OCI-LY3 (cell line): ENCODE measurements at regions not wholly inside any gene's neighbourhood (a gene's known extent, or its start where the extent isn't known, plus 50 kb on each side); places are given as distances from the start of the nearest gene placed in this dataset.

Source experiments
- H2AFZ ChIP-seq: fragments of 200-600, 300-600 bp; shearing (Covaris generic); 2 replicates; pipeline ENCODE4 v1.6.0; 2014; ENCODE audit warnings: antibody characterized with exemption, low read depth, low read length
- H3K27ac ChIP-seq: fragments of 200-600, 300-600 bp; sonication (generic); 2 replicates; pipeline ENCODE4 v1.5.1; 2014; ENCODE audit warnings: mild to moderate bottlenecking, low read length, moderate library complexity, mixed read lengths
- H3K27me3 ChIP-seq: fragments of 200-600, 300-600 bp; sonication (generic); 2 replicates; pipeline ENCODE4 v1.6.1; 2014; ENCODE audit warnings: low read depth, low read length, mixed read lengths
- H3K36me3 ChIP-seq: fragments of 200-600, 300-600 bp; sonication (generic); replicated peaks from 2 replicates; pipeline ENCODE3; 2014; ENCODE audit warnings: low read depth, low read length, mixed read lengths
- H3K4me1 ChIP-seq: fragments of 300-600, 200-600 bp; sonication (generic); 2 replicates; pipeline ENCODE4 v1.6.1; 2014; ENCODE audit warnings: low read length, mixed read lengths
- H3K4me2 ChIP-seq: fragments of 200-600, 300-600 bp; sonication (generic); 2 replicates; pipeline ENCODE4 v1.6.1; 2014; ENCODE audit warnings: low read length, mixed read lengths
- H3K4me3 ChIP-seq: fragments of 300-600, 200-600 bp; sonication (generic); 2 replicates; pipeline ENCODE4 v1.5.1; 2014; ENCODE audit warnings: antibody characterized with exemption, mild to moderate bottlenecking, low read length, moderate library complexity
- H3K79me2 ChIP-seq: fragments of 300-600, 200-600 bp; shearing (Covaris generic); 2 replicates; pipeline ENCODE4 v1.6.1; 2014; ENCODE audit warnings: mild to moderate bottlenecking, low read length, mixed read lengths
- H3K9ac ChIP-seq: fragments of 300-600, 200-600 bp; shearing (Covaris generic); 2 replicates; pipeline ENCODE4 v1.6.0; 2014; ENCODE audit warnings: mild to moderate bottlenecking, low read length, moderate library complexity
- H3K9me3 ChIP-seq: fragments of 200-600, 300-600 bp; shearing (Covaris generic); 2 replicates; pipeline ENCODE4 v1.6.1; 2014; ENCODE audit warnings: low read length, mixed read lengths; ENCODE audit not compliant: insufficient read depth
- H4K20me1 ChIP-seq: fragments of 200-600, 300-600 bp; sonication (generic); 2 replicates; pipeline ENCODE4 v1.6.1; 2016; ENCODE audit warnings: low read length, mixed read lengths; ENCODE audit not compliant: insufficient read depth
- CTCF ChIP-seq: fragments of 200-600, 300-600 bp; sonication (generic); IDR thresholded peaks from 2 replicates; pipeline ENCODE4 v1.5.1; 2014; ENCODE audit warnings: antibody characterized with exemption, low read length, low read depth
- EZH2phosphoT487 ChIP-seq: fragments of 200-600 bp; shearing (Covaris generic); IDR thresholded peaks from 2 replicates; pipeline ENCODE4 v1.6.1; 2018; ENCODE audit warnings: antibody characterized with exemption, mixed run types, low read depth

GRCh38 chr7:45365341-45365740 lies 207.8 kb downstream of the RAMP3 start:
- Histone ChIP-seq H3K27ac (no peak overlapping the region), H3K4me1 (peaks cover 17% of the 10 kb centered on the region), H3K9ac (no peak overlapping the region), H4K20me1 (no peaks in the 10 kb centered on the region), H3K4me3 (no peak overlapping the region), H3K27me3 (no peaks in the 10 kb centered on the region), H3K4me2 (no peak overlapping the region), H3K36me3 (no peaks in the 10 kb centered on the region), H3K79me2 (no peaks in the 10 kb centered on the region), H2AFZ (no peak overlapping the region), H3K9me3 (no peaks in the 10 kb centered on the region)
- TF ChIP-seq CTCF (no peak), EZH2phosphoT487 (no peak)

- Histone ChIP-seq H4K20me1 (no peaks in the 10 kb centered on the region), H3K36me3 (no peaks in the 10 kb centered on the region), H2AFZ (no peak overlapping the region), H3K4me3 (no peak overlapping the region), H3K9ac (no peak overlapping the region), H3K9me3 (no peaks in the 10 kb centered on the region), H3K27ac (no peak overlapping the region), H3K27me3 (no peaks in the 10 kb centered on the region), H3K79me2 (no peaks in the 10 kb centered on the region), H3K4me1 (peaks cover 17% of the 10 kb centered on the region), H3K4me2 (no peak overlapping the region)
- no peak for TF ChIP-seq CTCF
- TF ChIP-seq EZH2phosphoT487, result no peak
Observed at GRCh38 chr7:45366475-45366874, 207.7 kb upstream of the ADCY1 start.

GRCh38 chr7:45367026-45367425 lies 207.1 kb upstream of the ADCY1 start:
- H3K36me3 ChIP-seq, result no peaks in the 10 kb centered on the region
- H3K9me3 ChIP-seq, result no peaks in the 10 kb centered on the region
- H3K4me1 ChIP-seq, result peaks cover 14% of the 10 kb centered on the region
- no peak overlapping the region for H3K27ac ChIP-seq
- no peaks in the 10 kb centered on the region for H3K27me3 ChIP-seq
- no peaks in the 10 kb centered on the region for H4K20me1 ChIP-seq
- no peak overlapping the region for H2AFZ ChIP-seq
- no peak for TF ChIP-seq CTCF
- no peak for TF ChIP-seq EZH2phosphoT487
- H3K9ac ChIP-seq, result no peak overlapping the region
- no peak overlapping the region for H3K4me2 ChIP-seq
- no peaks in the 10 kb centered on the region for H3K79me2 ChIP-seq
- H3K4me3 ChIP-seq, result no peak overlapping the region

GRCh38 chr7:45368129-45368807 lies 205.9 kb upstream of the ADCY1 start:
- Histone ChIP-seq H3K9ac (no peak overlapping the region), H3K4me3 (no peak overlapping the region), H3K27ac (no peak overlapping the region), H3K36me3 (no peaks in the 10 kb centered on the region), H3K9me3 (no peaks in the 10 kb centered on the region), H3K27me3 (no peaks in the 10 kb centered on the region), H4K20me1 (no peaks in the 10 kb centered on the region), H3K4me1 (0 out of 2 replicates have a peak, but pooled peaks cover 3% of the 10 kb centered on the region), H2AFZ (no peak overlapping the region), H3K79me2 (no peaks in the 10 kb centered on the region), H3K4me2 (no peak overlapping the region)
- TF ChIP-seq CTCF, result no peak
- TF ChIP-seq EZH2phosphoT487, result no peak
